GM13976 (cell line): ENCODE measurements at regions not wholly inside any gene's neighbourhood (a gene's known extent, or its start where the extent isn't known, plus 50 kb on each side); places are given as distances from the start of the nearest gene placed in this dataset.

Experiments used
- DNase-seq: peaks from one replicate; pipeline ENCODE4 v3.0.0; 2012; ENCODE audit warnings: low spot score
- CTCF ChIP-seq: IDR thresholded peaks from 2 replicates; pipeline ENCODE4 v1.5.1; 2012; ENCODE audit warnings: borderline replicate concordance, mild to moderate bottlenecking; ENCODE audit not compliant: insufficient read depth; ENCODE audit errors: extremely low read depth, missing control alignments, control extremely low read depth
- in situ Hi-C: fragments of 300-500 bp; cut with MboI; formaldehyde crosslinking; loops from one replicate; pipeline ENCODE4 v1.12.0; 2022; ENCODE audit warnings: low sequenced_read_pairs, mixed read lengths, inconsistent platforms; ENCODE audit not compliant: unreplicated experiment

GRCh38 chr10:113458944-113459343 lies 93.9 kb upstream of the HABP2 start:
- DNase-seq = no peak
- in situ Hi-C loops = no loop called here
- TF ChIP-seq CTCF = no peak

GRCh38 chr10:113459626-113460280 lies 93.1 kb upstream of the HABP2 start:
- in situ Hi-C loops = no loop called here
- no peak for TF ChIP-seq CTCF
- DNase-seq = no peak

- no peak for TF ChIP-seq CTCF
- no peak for DNase-seq
- in situ Hi-C loops = no loop called here
These were observed 89.8 kb upstream of the HABP2 start for GRCh38 chr10:113463083-113463482.

GRCh38 chr10:113463777-113464176 lies 89.1 kb upstream of the HABP2 start:
- TF ChIP-seq CTCF = no peak
- no peak for DNase-seq
- in situ Hi-C loops = no loop called here

GRCh38 chr10:113469796-113470195 lies 83.1 kb upstream of the HABP2 start:
- in situ Hi-C loops = no loop called here
- no peak for DNase-seq
- no peak for TF ChIP-seq CTCF

- DNase-seq = no peak
- TF ChIP-seq CTCF = no peak
- in situ Hi-C loops = no loop called here
These were observed 82.2 kb upstream of the HABP2 start for GRCh38 chr10:113470372-113471240.
